Vagina (tissue), 2 donors: ENCODE measurements at regions not wholly inside any gene's neighbourhood (a gene's known extent, or its start where the extent isn't known, plus 50 kb on each side); places are given as distances from the start of the nearest gene placed in this dataset.

Experiments used
- CTCF ChIP-seq, 3 experiments: fragments of 450-650 bp in 2 of 3; fragments of 200-600 bp in 1 of 3; sonication (generic) in 1 of 3; IDR thresholded peaks; one replicate each; pipeline ENCODE4 v1.5.1; 2017 to 2019; ENCODE audit warnings: antibody characterized with exemption in 3 of 3, mild to moderate bottlenecking in 2 of 3, moderate library complexity in 2 of 3
- POLR2A ChIP-seq, 2 donors: fragments of 450-650 bp; IDR thresholded peaks; one replicate each; pipeline ENCODE4 v1.6.1; 2017; ENCODE audit warnings: antibody characterized with exemption in 2 of 2, mild to moderate bottlenecking in 2 of 2, moderate library complexity in 2 of 2
- POLR2AphosphoS5 ChIP-seq, 2 donors: sonication (generic); formaldehyde crosslinking; IDR thresholded peaks; one replicate each; pipeline ENCODE4 v1.9.0; 2017; ENCODE audit warnings: antibody characterized with exemption in 2 of 2, mild to moderate bottlenecking in 2 of 2, low read depth in 1 of 2; ENCODE audit not compliant: insufficient read depth in 1 of 2

GRCh38 chr7:153444641-153445040, 607.6 kb upstream of the DPP6 start:
- TF ChIP-seq POLR2A (IDR thresholded peaks at IDR 0.05): no peak
- TF ChIP-seq CTCF (IDR thresholded peaks at IDR 0.05): no peak
- no peak for TF ChIP-seq POLR2AphosphoS5 (IDR thresholded peaks at IDR 0.05; ENCODE audit: insufficient read depth in 1 of 2, low read depth in 1 of 2)
